ENCODE measurements at regions not wholly inside any gene's neighbourhood (a gene's known extent, or its start where the extent isn't known, plus 50 kb on each side); places are given as distances from the start of the nearest gene placed in this dataset.
"Not testable (repeated sequence)": the region's sequence is repeated elsewhere in the genome, so short reads cannot be mapped to it uniquely, and the experiment has no call there.

- DNase-seq = no peak
Observed at GRCh38 chr12:107144441-107144840, 51.1 kb upstream of the CRY1 start.

- no peak for DNase-seq
Observed at GRCh38 chr12:107144990-107145389, 51.6 kb upstream of the CRY1 start.

- no peak for DNase-seq
Observed at GRCh38 chr12:107145397-107145796, 52.0 kb upstream of the CRY1 start.

GRCh38 chr12:107148107-107148506 lies 54.8 kb upstream of the CRY1 start:
- no peak for DNase-seq

- DNase-seq = no peak
Observed at GRCh38 chr12:107152315-107152714, 59.0 kb upstream of the CRY1 start.

GRCh38 chr12:107159384-107159900 lies 66.1 kb upstream of the CRY1 start:
- no peak for DNase-seq

- DNase-seq = no peak
Observed at GRCh38 chr12:107163413-107163812, 70.1 kb upstream of the CRY1 start.

- DNase-seq = no peak
Observed at GRCh38 chr12:107164392-107164791, 71.0 kb upstream of the CRY1 start.

- DNase-seq = no peak
Observed at GRCh38 chr12:107165581-107165980, 72.2 kb upstream of the CRY1 start.

GRCh38 chr12:107167756-107168155 lies 74.4 kb upstream of the CRY1 start:
- DNase-seq = no peak

GRCh38 chr12:107169200-107169599 lies 75.9 kb upstream of the CRY1 start:
- DNase-seq = no peak

- DNase-seq = no peak
Observed at GRCh38 chr12:107178776-107179175, 85.4 kb upstream of the CRY1 start.

GRCh38 chr12:107179871-107180270 lies 86.5 kb upstream of the CRY1 start:
- DNase-seq = no peak

GRCh38 chr12:107180272-107180671 lies 86.9 kb upstream of the CRY1 start:
- DNase-seq = no peak

- DNase-seq = no peak
Observed at GRCh38 chr12:107184359-107184930, 91.1 kb upstream of the CRY1 start.

GRCh38 chr12:107196681-107197080 lies 103.3 kb upstream of the CRY1 start:
- no peak for DNase-seq

- DNase-seq = no peak
Observed at GRCh38 chr12:107200394-107200793, 107.0 kb upstream of the CRY1 start.

GRCh38 chr12:107207931-107208525 lies 114.7 kb upstream of the CRY1 start:
- DNase-seq = no peak

GRCh38 chr12:107209700-107210099 lies 116.4 kb upstream of the CRY1 start:
- not testable (repeated sequence) for DNase-seq

- DNase-seq = not testable (repeated sequence)
Observed at GRCh38 chr12:107214373-107214773, 121.0 kb upstream of the CRY1 start.

GRCh38 chr12:107216411-107216810 lies 123.1 kb upstream of the CRY1 start:
- not testable (repeated sequence) for DNase-seq

GRCh38 chr12:107219301-107219700 lies 126.0 kb upstream of the CRY1 start:
- no peak for DNase-seq

GRCh38 chr12:107221913-107222312 lies 128.6 kb upstream of the CRY1 start:
- DNase-seq = no peak

- no peak for DNase-seq
Observed at GRCh38 chr12:107223821-107224220, 130.5 kb upstream of the CRY1 start.

GRCh38 chr12:107225635-107226034 lies 132.3 kb upstream of the CRY1 start:
- DNase-seq = no peak
